ENCODE measurements at regions not wholly inside any gene's neighbourhood (a gene's known extent, or its start where the extent isn't known, plus 50 kb on each side); places are given as distances from the start of the nearest gene placed in this dataset.

DNA sequence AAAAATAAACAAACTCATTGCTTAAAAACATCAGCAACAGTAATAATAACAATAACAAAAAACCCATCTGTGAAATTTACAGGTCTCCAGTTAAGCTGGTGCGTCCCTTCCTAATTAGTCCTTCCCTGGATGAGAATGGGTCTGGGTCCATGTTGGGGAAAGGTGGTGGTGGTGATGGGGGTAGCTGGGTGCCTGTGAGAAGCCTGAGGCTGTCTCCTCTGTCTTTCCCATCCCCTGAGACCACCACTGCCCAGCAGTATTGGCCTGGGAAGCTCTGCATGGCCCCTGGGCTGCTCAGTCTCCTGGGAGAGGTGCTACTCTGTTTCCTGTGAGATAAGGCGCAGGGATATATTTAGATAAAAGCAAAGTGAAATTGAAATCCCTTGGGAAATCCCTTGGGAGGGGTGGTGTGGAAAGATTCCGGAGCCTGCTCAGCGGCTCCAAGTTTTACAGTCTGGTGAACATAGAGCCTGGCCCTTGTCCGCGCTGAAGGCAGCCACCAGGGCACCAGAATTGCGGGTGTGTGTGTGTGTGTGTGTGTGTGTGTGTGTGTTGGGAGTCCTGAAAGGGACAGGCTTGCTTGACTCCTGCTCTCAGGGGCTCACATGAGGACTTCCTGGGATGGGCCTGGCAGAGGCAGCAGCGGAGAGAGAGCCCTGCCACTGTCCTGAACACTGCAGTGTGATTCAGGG lies 150.2 kb downstream of the FOXD2 start:
- H3K9me3 Mint-ChIP-seq = no peaks in the 10 kb centered on the region
- WGBS (ENCODE audit: extremely low coverage, insufficient read length, low lambda C conversion rate) = no CpG with 5 or more reads among the region's 8 CpGs
- H3K4me2 ChIP-seq (ENCODE audit: insufficient read depth, insufficient read length, low read length) = no peak overlapping the region

More for the DNA sequence above, 150.2 kb downstream of the FOXD2 start:
- Histone ChIP-seq H3T11ph (ENCODE audit: low read length) (no peak overlapping the region), H3K79me2 (ENCODE audit: insufficient read depth, low read length) (no peaks in the 10 kb centered on the region), H4K20me1 (ENCODE audit: control insufficient read depth, insufficient read depth, insufficient read length) (no peaks in the 10 kb centered on the region), H3K27ac (ENCODE audit: insufficient read length, low read depth, low read length) (no peak overlapping the region), H3K18ac (ENCODE audit: insufficient read length, low read depth, low read length) (no peak overlapping the region), H3K9me3 (ENCODE audit: control insufficient read depth, low read depth, low read length) (no peaks in the 10 kb centered on the region), H3K23ac (ENCODE audit: insufficient read length, low read depth, low read length) (no peak overlapping the region), H3K14ac (ENCODE audit: insufficient read depth, low read length) (no peak overlapping the region), H2BK12ac (ENCODE audit: insufficient read length, low read depth, low read length) (no peak overlapping the region), H3K4me1 (ENCODE audit: insufficient read depth, low read length) (peaks cover under 1% of the 10 kb centered on the region; the same call in 1 of the 2 replicates), H3K56ac (ENCODE audit: insufficient read length, low read depth, low read length) (no peak overlapping the region), H4K5ac (ENCODE audit: insufficient read length, low read depth, low read length) (no peak overlapping the region), H3K4ac (ENCODE audit: low read depth, low read length) (no peak overlapping the region), H2BK5ac (ENCODE audit: insufficient read length, low read length) (no peak overlapping the region), H4K91ac (ENCODE audit: insufficient read length, low read depth, low read length) (no peak overlapping the region), H4K8ac (replicated peaks; ENCODE audit: insufficient read length, low read depth, low read length) (no peak overlapping the region), H2BK15ac (ENCODE audit: low read depth, low read length) (no peak overlapping the region), H3K23me2 (ENCODE audit: insufficient read length, low read depth, low read length, poor library complexity, severe bottlenecking) (no peaks in the 10 kb centered on the region), H3K27me3 (ENCODE audit: insufficient read depth, low read length) (peaks cover 10% of the 10 kb centered on the region; the same call in 1 of the 2 replicates), H2BK120ac (ENCODE audit: low read depth, low read length, poor library complexity, severe bottlenecking) (no peak overlapping the region), H2AK5ac (ENCODE audit: insufficient read length, low read length) (no peak overlapping the region), H3K79me1 (ENCODE audit: insufficient read depth, low read depth, low read length, poor library complexity, severe bottlenecking) (no peaks in the 10 kb centered on the region), H2BK20ac (ENCODE audit: low read depth, low read length, poor library complexity, severe bottlenecking) (no peak overlapping the region), H3K9ac (ENCODE audit: extremely low read depth, insufficient read length, low read length) (no peak overlapping the region), H2AFZ (ENCODE audit: low read length) (no peak overlapping the region)
- peaks cover 7 to 8% of the 10 kb centered on the region in 2 experiments for H3K4me1 Mint-ChIP-seq
- H3K4me3 Mint-ChIP-seq = no peak overlapping the region
- no peaks in the 10 kb centered on the region; a peak in 1 of 7 replicates for H3K36me3 Mint-ChIP-seq (ENCODE audit: insufficient read depth in 1 of 3, low read depth in 3 of 3)
- TF ChIP-seq, protein P1, sequence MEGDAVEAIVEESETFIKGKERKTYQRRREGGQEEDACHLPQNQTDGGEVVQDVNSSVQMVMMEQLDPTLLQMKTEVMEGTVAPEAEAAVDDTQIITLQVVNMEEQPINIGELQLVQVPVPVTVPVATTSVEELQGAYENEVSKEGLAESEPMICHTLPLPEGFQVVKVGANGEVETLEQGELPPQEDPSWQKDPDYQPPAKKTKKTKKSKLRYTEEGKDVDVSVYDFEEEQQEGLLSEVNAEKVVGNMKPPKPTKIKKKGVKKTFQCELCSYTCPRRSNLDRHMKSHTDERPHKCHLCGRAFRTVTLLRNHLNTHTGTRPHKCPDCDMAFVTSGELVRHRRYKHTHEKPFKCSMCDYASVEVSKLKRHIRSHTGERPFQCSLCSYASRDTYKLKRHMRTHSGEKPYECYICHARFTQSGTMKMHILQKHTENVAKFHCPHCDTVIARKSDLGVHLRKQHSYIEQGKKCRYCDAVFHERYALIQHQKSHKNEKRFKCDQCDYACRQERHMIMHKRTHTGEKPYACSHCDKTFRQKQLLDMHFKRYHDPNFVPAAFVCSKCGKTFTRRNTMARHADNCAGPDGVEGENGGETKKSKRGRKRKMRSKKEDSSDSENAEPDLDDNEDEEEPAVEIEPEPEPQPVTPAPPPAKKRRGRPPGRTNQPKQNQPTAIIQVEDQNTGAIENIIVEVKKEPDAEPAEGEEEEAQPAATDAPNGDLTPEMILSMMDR (conservative IDR thresholded peaks at IDR 0.05) = no peak
- peaks cover 23% of the 10 kb centered on the region for H3K27me3 Mint-ChIP-seq (ENCODE audit: low read depth)
- DNase-seq = peak; percentile 25
- no peak overlapping the region for H3K27ac Mint-ChIP-seq

Measured in H9 (cell line).